SK-N-SH (cell line): ENCODE measurements at regions not wholly inside any gene's neighbourhood (a gene's known extent, or its start where the extent isn't known, plus 50 kb on each side); places are given as distances from the start of the nearest gene placed in this dataset.

Experiments
- CTCF ChIA-PET: fragments of 300-600, 350-600 bp; formaldehyde crosslinking; extraction: SDS; loops from one replicate; lab custom pipeline; 2021; lab: Yijun Ruan, JAX
- POLR2A ChIA-PET: fragments of 350-600 bp; sonication (Branson Sonifier 250); formaldehyde crosslinking; extraction: SDS; loops from one replicate; lab custom pipeline; 2020; ENCODE audit warnings: antibody characterized with exemption, inconsistent platforms; lab: Yijun Ruan, JAX
- DNase-seq: peaks from one replicate; pipeline ENCODE4 v3.0.0; 2012
- H2AFZ ChIP-seq: fragments of 200-600 bp; sonication (generic); 2 replicates; pipeline ENCODE4 v1.8.1; 2016; ENCODE audit warnings: antibody characterized with exemption, mild to moderate bottlenecking, low read depth
- H3F3A ChIP-seq: fragments of 200-600 bp; sonication (generic); replicated peaks from 2 replicates; pipeline ENCODE3; 2016; ENCODE audit warnings: antibody characterized with exemption, mild to moderate bottlenecking; ENCODE audit not compliant: insufficient read depth
- H3K27ac ChIP-seq, 2 experiments: fragments of 200-500 bp in 1 of 2; fragments of 200-600 bp in 1 of 2; sonication (Bioruptor generic) in 1 of 2; sonication (generic), shearing (Covaris generic) in 1 of 2; 2 replicates each; pipeline versions ENCODE4 v1.5.1 to v1.6.1; 2014 to 2016; ENCODE audit warnings: low read depth in 2 of 2, inconsistent platforms in 1 of 2, low read length in 1 of 2, mild to moderate bottlenecking in 1 of 2, mixed read lengths in 1 of 2
- H3K27me3 ChIP-seq: fragments of 200-600 bp; sonication (generic), shearing (Covaris generic); 2 replicates; pipeline ENCODE4 v1.6.1; 2016; ENCODE audit warnings: mixed run types; ENCODE audit not compliant: insufficient read depth
- H3K36me3 ChIP-seq, 2 experiments: fragments of 200-500 bp in 1 of 2; fragments of 200-600 bp in 1 of 2; sonication (Bioruptor generic) in 1 of 2; sonication (generic) in 1 of 2; replicated peaks in 1 of 2; 2 replicates each; pipeline versions ENCODE3 to v1.5.1; 2014 to 2016; ENCODE audit warnings: low read length in 1 of 2, mild to moderate bottlenecking in 1 of 2; ENCODE audit not compliant: insufficient read depth in 2 of 2, control insufficient read depth in 1 of 2
- H3K4me1 ChIP-seq, 2 experiments: fragments of 200-500 bp in 1 of 2; fragments of 200-600 bp in 1 of 2; sonication (Bioruptor generic) in 1 of 2; sonication (generic), shearing (Covaris generic) in 1 of 2; 2 replicates each; pipeline versions ENCODE4 v1.5.1 to v1.6.1; 2014 to 2016; ENCODE audit warnings: low read depth in 1 of 2, low read length in 1 of 2, mixed run types in 1 of 2; ENCODE audit not compliant: insufficient read depth in 2 of 2, control insufficient read depth in 1 of 2
- H3K4me2 ChIP-seq: fragments of 200-600 bp; sonication (generic), shearing (Covaris generic); 2 replicates; pipeline ENCODE4 v1.6.1; 2017; ENCODE audit warnings: mixed run types
- H3K4me3 ChIP-seq, 2 experiments: fragments of 200-500 bp in 1 of 2; fragments of 200-600 bp in 1 of 2; sonication (Bioruptor generic) in 1 of 2; sonication (generic), shearing (Covaris generic) in 1 of 2; 2 replicates each; pipeline versions ENCODE4 v1.5.1 to v1.8.1; 2014 to 2016; ENCODE audit warnings: low read depth in 2 of 2, inconsistent platforms in 1 of 2, low read length in 1 of 2, mild to moderate bottlenecking in 1 of 2, mixed read lengths in 1 of 2, moderate library complexity in 1 of 2
- H3K79me2 ChIP-seq: fragments of 200-600 bp; sonication (generic); 2 replicates; pipeline ENCODE4 v1.8.1; 2017; ENCODE audit warnings: mild to moderate bottlenecking; ENCODE audit not compliant: insufficient read depth
- H3K9ac ChIP-seq: fragments of 200-600 bp; sonication (generic); 2 replicates; pipeline ENCODE4 v1.6.1; 2017; ENCODE audit warnings: mixed run types
- H3K9me2 ChIP-seq: fragments of 200-600 bp; sonication (generic); 2 replicates; pipeline ENCODE4 v1.6.1; 2017; ENCODE audit warnings: mixed run types
- H3K9me3 ChIP-seq: fragments of 200-600 bp; sonication (generic); 2 replicates; pipeline ENCODE4 v1.6.1; 2017; ENCODE audit warnings: mixed run types, mild to moderate bottlenecking, moderate library complexity
- H4K20me1 ChIP-seq: fragments of 200-600 bp; sonication (generic); 2 replicates; pipeline ENCODE4 v1.6.1; 2017; ENCODE audit warnings: mild to moderate bottlenecking, mixed run types; ENCODE audit not compliant: insufficient read depth
- CHD2 ChIP-seq: fragments of 150-350 bp; IDR thresholded peaks from 2 replicates; pipeline ENCODE4 v1.6.1; 2018; ENCODE audit warnings: low read length; ENCODE audit not compliant: partially characterized antibody
- EZH2phosphoT487 ChIP-seq: fragments of 200-600 bp; sonication (generic); IDR thresholded peaks from 2 replicates; pipeline ENCODE4 v1.6.1; 2017; ENCODE audit warnings: low read depth, mixed run types, mild to moderate bottlenecking, antibody characterized with exemption, moderate library complexity, borderline replicate concordance
- FOSL2 ChIP-seq: IDR thresholded peaks from 2 replicates; pipeline ENCODE4 v1.4.0; 2012; ENCODE audit warnings: low read depth, mild to moderate bottlenecking, moderate library complexity, borderline replicate concordance
- FOXJ3 ChIP-seq: sonication (generic); formaldehyde crosslinking; IDR thresholded peaks from 2 replicates; pipeline ENCODE4 v1.5.1; 2020; ENCODE audit warnings: mild to moderate bottlenecking, missing genetic modification reagents
- FOXM1 ChIP-seq: IDR thresholded peaks from 2 replicates; pipeline ENCODE4 v1.4.0; 2012; ENCODE audit warnings: low read depth, mild to moderate bottlenecking
- GABPA ChIP-seq: IDR thresholded peaks from 2 replicates; pipeline ENCODE4 v1.4.0; 2012; ENCODE audit warnings: low read depth, mild to moderate bottlenecking
- GATA2 ChIP-seq: sonication (generic); formaldehyde crosslinking; IDR thresholded peaks from 2 replicates; pipeline ENCODE4 v1.5.0; 2020; ENCODE audit warnings: mild to moderate bottlenecking, missing genetic modification reagents
- MXI1 ChIP-seq: IDR thresholded peaks from 2 replicates; pipeline ENCODE4 v1.6.1; 2012; ENCODE audit warnings: mild to moderate bottlenecking, low read depth, low read length, improper control_type of control experiment
- NFIC ChIP-seq: IDR thresholded peaks from 2 replicates; pipeline ENCODE4 v1.4.0; 2012; ENCODE audit warnings: borderline replicate concordance
- NRF1 ChIP-seq: IDR thresholded peaks from 2 replicates; pipeline ENCODE4 v1.6.1; 2012; ENCODE audit warnings: low read depth, mild to moderate bottlenecking, low read length
- RCOR1 ChIP-seq: fragments of 150-350 bp; IDR thresholded peaks from 2 replicates; pipeline ENCODE4 v1.6.1; 2017; ENCODE audit warnings: antibody characterized with exemption, low read length
- RFX5 ChIP-seq: IDR thresholded peaks from 2 replicates; pipeline ENCODE4 v1.6.1; 2012; ENCODE audit warnings: mild to moderate bottlenecking, improper control_type of control experiment, low read length
- SIN3A ChIP-seq: IDR thresholded peaks from 2 replicates; pipeline ENCODE4 v1.6.1; 2012; ENCODE audit warnings: low read depth, mild to moderate bottlenecking, low read length, moderate library complexity, borderline replicate concordance
- TAF1 ChIP-seq: IDR thresholded peaks from 2 replicates; pipeline ENCODE4 v1.6.1; 2012; ENCODE audit warnings: low read depth, mild to moderate bottlenecking, low read length, moderate library complexity, borderline replicate concordance
- TEAD4 ChIP-seq: IDR thresholded peaks from 2 replicates; pipeline ENCODE4 v1.4.0; 2012; ENCODE audit warnings: mild to moderate bottlenecking, borderline replicate concordance; ENCODE audit not compliant: insufficient read depth
- WGBS: methylation state at CpG from one replicate; pipeline ENCODE4 v1.1.6; 2017; ENCODE audit warnings: low lambda C conversion rate; 5-methylcytosine and 5-hydroxymethylcytosine counted together
- TF ChIP-seq, protein P1 (sequence below): fragments of 150-350 bp; IDR thresholded peaks from 2 replicates; pipeline ENCODE4 v1.6.1; 2016; ENCODE audit warnings: mild to moderate bottlenecking, low read depth, low read length
- TF ChIP-seq, protein P2 (sequence below): fragments of 200-600 bp; sonication (generic); IDR thresholded peaks from 2 replicates; pipeline ENCODE4 v1.6.1; 2017; ENCODE audit warnings: antibody characterized with exemption, mild to moderate bottlenecking, moderate library complexity
- TF ChIP-seq, protein P3 (sequence below): IDR thresholded peaks from 2 replicates; pipeline ENCODE4 v1.4.0; 2012; ENCODE audit warnings: low read depth
- TF ChIP-seq, protein P4 (sequence below): IDR thresholded peaks from 2 replicates; pipeline ENCODE4 v1.6.1; 2012; ENCODE audit warnings: mild to moderate bottlenecking, low read depth, low read length, moderate library complexity

DNA sequence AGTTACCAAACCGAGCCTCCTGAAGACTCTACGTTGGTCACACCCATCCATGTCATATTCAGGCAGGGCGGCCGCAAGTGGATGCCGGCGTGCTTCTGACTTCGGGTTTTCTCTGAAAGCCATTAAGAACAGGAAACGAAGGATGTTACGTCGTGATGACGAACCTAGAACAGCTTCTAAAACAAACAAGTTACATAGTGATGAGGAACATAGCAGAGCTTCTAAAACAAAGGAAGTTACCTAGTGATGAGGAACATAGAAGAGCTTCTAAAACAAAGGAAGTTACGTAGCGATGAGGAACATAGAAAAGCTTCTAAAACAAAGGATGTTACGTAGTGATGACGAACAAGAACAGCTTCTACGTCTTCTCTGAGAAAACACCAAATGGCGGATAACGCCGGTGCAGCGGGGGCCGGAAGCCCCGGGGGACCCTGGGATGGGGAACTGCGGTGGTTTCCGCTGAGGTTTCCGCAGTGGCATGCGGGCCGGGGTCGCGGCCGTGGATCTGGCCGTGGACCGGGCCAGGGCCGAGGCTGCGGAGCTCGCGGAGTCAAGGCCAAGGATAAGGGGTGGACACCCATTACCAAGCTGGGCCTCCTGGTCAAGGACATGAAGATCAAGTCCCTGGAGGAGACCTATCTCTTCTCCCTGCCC is 141.1 kb downstream of the SOCS6 start:
- H3K27ac ChIP-seq: no peak overlapping the region
- H3K9me2 ChIP-seq: no peaks in the 10 kb centered on the region
- H3K4me1 ChIP-seq: no peaks in the 10 kb centered on the region
- no peaks in the 10 kb centered on the region for H3K79me2 ChIP-seq
- ChIA-PET CTCF (interaction anchor here (3.2 kb wide), 1 partner anchor 235 kb away, joined by 15 read pairs; no protein-coding TSS in a partner anchor), POLR2A (no interaction called here)
- H3K9ac ChIP-seq: no peak overlapping the region
- no peak overlapping the region for H2AFZ ChIP-seq
- TF ChIP-seq FOXM1: no peak
- TF ChIP-seq TAF1: no peak
- no peak for TF ChIP-seq FOXJ3 (CRISPR knock-in tag)
- TF ChIP-seq NFIC: no peak
- TF ChIP-seq, protein P1, sequence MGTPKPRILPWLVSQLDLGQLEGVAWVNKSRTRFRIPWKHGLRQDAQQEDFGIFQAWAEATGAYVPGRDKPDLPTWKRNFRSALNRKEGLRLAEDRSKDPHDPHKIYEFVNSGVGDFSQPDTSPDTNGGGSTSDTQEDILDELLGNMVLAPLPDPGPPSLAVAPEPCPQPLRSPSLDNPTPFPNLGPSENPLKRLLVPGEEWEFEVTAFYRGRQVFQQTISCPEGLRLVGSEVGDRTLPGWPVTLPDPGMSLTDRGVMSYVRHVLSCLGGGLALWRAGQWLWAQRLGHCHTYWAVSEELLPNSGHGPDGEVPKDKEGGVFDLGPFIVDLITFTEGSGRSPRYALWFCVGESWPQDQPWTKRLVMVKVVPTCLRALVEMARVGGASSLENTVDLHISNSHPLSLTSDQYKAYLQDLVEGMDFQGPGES: no peak
- no peak for TF ChIP-seq CHD2
- TF ChIP-seq SIN3A: no peak
- TF ChIP-seq, protein P2, sequence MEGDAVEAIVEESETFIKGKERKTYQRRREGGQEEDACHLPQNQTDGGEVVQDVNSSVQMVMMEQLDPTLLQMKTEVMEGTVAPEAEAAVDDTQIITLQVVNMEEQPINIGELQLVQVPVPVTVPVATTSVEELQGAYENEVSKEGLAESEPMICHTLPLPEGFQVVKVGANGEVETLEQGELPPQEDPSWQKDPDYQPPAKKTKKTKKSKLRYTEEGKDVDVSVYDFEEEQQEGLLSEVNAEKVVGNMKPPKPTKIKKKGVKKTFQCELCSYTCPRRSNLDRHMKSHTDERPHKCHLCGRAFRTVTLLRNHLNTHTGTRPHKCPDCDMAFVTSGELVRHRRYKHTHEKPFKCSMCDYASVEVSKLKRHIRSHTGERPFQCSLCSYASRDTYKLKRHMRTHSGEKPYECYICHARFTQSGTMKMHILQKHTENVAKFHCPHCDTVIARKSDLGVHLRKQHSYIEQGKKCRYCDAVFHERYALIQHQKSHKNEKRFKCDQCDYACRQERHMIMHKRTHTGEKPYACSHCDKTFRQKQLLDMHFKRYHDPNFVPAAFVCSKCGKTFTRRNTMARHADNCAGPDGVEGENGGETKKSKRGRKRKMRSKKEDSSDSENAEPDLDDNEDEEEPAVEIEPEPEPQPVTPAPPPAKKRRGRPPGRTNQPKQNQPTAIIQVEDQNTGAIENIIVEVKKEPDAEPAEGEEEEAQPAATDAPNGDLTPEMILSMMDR: no peak
- TF ChIP-seq FOSL2: no peak
- TF ChIP-seq GATA2 (CRISPR knock-in tag): no peak
- no peak for TF ChIP-seq RFX5
- TF ChIP-seq MXI1: no peak
- no peak for TF ChIP-seq RCOR1
- TF ChIP-seq, protein P3, sequence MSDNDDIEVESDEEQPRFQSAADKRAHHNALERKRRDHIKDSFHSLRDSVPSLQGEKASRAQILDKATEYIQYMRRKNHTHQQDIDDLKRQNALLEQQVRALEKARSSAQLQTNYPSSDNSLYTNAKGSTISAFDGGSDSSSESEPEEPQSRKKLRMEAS: no peak
- TF ChIP-seq EZH2phosphoT487: no peak
- TF ChIP-seq, protein P4, sequence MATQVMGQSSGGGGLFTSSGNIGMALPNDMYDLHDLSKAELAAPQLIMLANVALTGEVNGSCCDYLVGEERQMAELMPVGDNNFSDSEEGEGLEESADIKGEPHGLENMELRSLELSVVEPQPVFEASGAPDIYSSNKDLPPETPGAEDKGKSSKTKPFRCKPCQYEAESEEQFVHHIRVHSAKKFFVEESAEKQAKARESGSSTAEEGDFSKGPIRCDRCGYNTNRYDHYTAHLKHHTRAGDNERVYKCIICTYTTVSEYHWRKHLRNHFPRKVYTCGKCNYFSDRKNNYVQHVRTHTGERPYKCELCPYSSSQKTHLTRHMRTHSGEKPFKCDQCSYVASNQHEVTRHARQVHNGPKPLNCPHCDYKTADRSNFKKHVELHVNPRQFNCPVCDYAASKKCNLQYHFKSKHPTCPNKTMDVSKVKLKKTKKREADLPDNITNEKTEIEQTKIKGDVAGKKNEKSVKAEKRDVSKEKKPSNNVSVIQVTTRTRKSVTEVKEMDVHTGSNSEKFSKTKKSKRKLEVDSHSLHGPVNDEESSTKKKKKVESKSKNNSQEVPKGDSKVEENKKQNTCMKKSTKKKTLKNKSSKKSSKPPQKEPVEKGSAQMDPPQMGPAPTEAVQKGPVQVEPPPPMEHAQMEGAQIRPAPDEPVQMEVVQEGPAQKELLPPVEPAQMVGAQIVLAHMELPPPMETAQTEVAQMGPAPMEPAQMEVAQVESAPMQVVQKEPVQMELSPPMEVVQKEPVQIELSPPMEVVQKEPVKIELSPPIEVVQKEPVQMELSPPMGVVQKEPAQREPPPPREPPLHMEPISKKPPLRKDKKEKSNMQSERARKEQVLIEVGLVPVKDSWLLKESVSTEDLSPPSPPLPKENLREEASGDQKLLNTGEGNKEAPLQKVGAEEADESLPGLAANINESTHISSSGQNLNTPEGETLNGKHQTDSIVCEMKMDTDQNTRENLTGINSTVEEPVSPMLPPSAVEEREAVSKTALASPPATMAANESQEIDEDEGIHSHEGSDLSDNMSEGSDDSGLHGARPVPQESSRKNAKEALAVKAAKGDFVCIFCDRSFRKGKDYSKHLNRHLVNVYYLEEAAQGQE: no peak
- no peak for TF ChIP-seq TEAD4
- no peak for TF ChIP-seq GABPA
- no peak for TF ChIP-seq NRF1
- H3K9me3 ChIP-seq: no peaks in the 10 kb centered on the region
- H3K27me3 ChIP-seq: no peaks in the 10 kb centered on the region
- H3K36me3 ChIP-seq: no peaks in the 10 kb centered on the region
- WGBS: 97% methylated on average over 36 of the region's 36 CpGs
- no peak for DNase-seq
- no peaks in the 10 kb centered on the region for H3F3A ChIP-seq
- no peak overlapping the region for H3K4me3 ChIP-seq
- no peaks in the 10 kb centered on the region for H4K20me1 ChIP-seq
- no peak overlapping the region for H3K4me2 ChIP-seq
